GM21367 (cell line): ENCODE measurements at regions not wholly inside any gene's neighbourhood (a gene's known extent, or its start where the extent isn't known, plus 50 kb on each side); places are given as distances from the start of the nearest gene placed in this dataset.
"Not testable (repeated sequence)": the region's sequence is repeated elsewhere in the genome, so short reads cannot be mapped to it uniquely, and the experiment has no call there.

ENCODE experiments used
- ATAC-seq: cut with Tn5 transposase; IDR thresholded peaks from one replicate; pipeline ENCODE4 v1.9.1; 2021; ENCODE audit not compliant: unreplicated experiment

- ATAC-seq, result no peak
These were observed 537.4 kb upstream of the B3GAT1 start for GRCh38 chr11:134949121-134950090.

GRCh38 chr11:134947556-134947955 lies 535.5 kb upstream of the B3GAT1 start:
- no peak for ATAC-seq

GRCh38 chr11:134945993-134946392 lies 534.0 kb upstream of the B3GAT1 start:
- ATAC-seq, result no peak

- no peak for ATAC-seq
These were observed 532.9 kb upstream of the B3GAT1 start for GRCh38 chr11:134944986-134945385.

- no peak for ATAC-seq
These were observed 532.1 kb upstream of the B3GAT1 start for GRCh38 chr11:134944131-134944530.

- ATAC-seq, result no peak
These were observed 531.5 kb upstream of the B3GAT1 start for GRCh38 chr11:134943544-134943943.

- no peak for ATAC-seq
These were observed 530.6 kb upstream of the B3GAT1 start for GRCh38 chr11:134942681-134943080.

- not testable (repeated sequence) for ATAC-seq
These were observed 530.0 kb upstream of the B3GAT1 start for GRCh38 chr11:134941936-134942600.

- no peak for ATAC-seq
These were observed 529.3 kb upstream of the B3GAT1 start for GRCh38 chr11:134941326-134941725.

GRCh38 chr11:134940441-134941126 lies 528.5 kb upstream of the B3GAT1 start:
- ATAC-seq, result no peak

- no peak for ATAC-seq
These were observed 527.9 kb upstream of the B3GAT1 start for GRCh38 chr11:134939905-134940304.

- no peak for ATAC-seq
These were observed 527.0 kb upstream of the B3GAT1 start for GRCh38 chr11:134939031-134939430.

GRCh38 chr11:134938212-134938611 lies 526.2 kb upstream of the B3GAT1 start:
- ATAC-seq, result no peak

- not testable (repeated sequence) for ATAC-seq
These were observed 525.2 kb upstream of the B3GAT1 start for GRCh38 chr11:134937193-134937592.

- ATAC-seq, result no peak
These were observed 520.7 kb upstream of the B3GAT1 start for GRCh38 chr11:134932761-134933160.

GRCh38 chr11:134925432-134925831 lies 513.4 kb upstream of the B3GAT1 start:
- no peak for ATAC-seq

- no peak for ATAC-seq
These were observed 511.4 kb upstream of the B3GAT1 start for GRCh38 chr11:134923441-134923840.

- no peak for ATAC-seq
These were observed 509.9 kb upstream of the B3GAT1 start for GRCh38 chr11:134921938-134922337.

- no peak for ATAC-seq
These were observed 509.0 kb upstream of the B3GAT1 start for GRCh38 chr11:134920851-134921608.

- ATAC-seq, result no peak
These were observed 504.6 kb upstream of the B3GAT1 start for GRCh38 chr11:134916421-134917213.
